Neural progenitor cell (in vitro differentiated cells): ENCODE measurements at regions not wholly inside any gene's neighbourhood (a gene's known extent, or its start where the extent isn't known, plus 50 kb on each side); places are given as distances from the start of the nearest gene placed in this dataset.

Experiments used
- DNase-seq: peaks from one replicate; pipeline ENCODE4 v3.0.0-alpha.2; 2016; ENCODE audit warnings: low spot score
- H2AFZ ChIP-seq: fragments of 200-600 bp; sonication (generic); replicated peaks from 2 replicates; pipeline ENCODE4 v1.6.1; 2016; ENCODE audit warnings: antibody characterized with exemption
- H3F3A ChIP-seq: fragments of 200-600 bp; sonication (generic); 2 replicates; pipeline ENCODE4 v1.6.1; 2016; ENCODE audit warnings: antibody characterized with exemption, low read depth
- H3K27ac ChIP-seq: fragments of 200-600 bp; sonication (generic); 2 replicates; pipeline ENCODE4 v1.5.1; 2016; ENCODE audit warnings: mild to moderate bottlenecking
- H3K27me3 ChIP-seq: fragments of 200-600 bp; sonication (generic); 2 replicates; pipeline ENCODE4 v1.6.1; 2016; ENCODE audit warnings: mild to moderate bottlenecking, moderate library complexity
- H3K36me3 ChIP-seq: fragments of 200-600 bp; sonication (generic); 2 replicates; pipeline ENCODE4 v1.5.1; 2016
- H3K4me1 ChIP-seq: fragments of 200-600 bp; sonication (generic); 2 replicates; pipeline ENCODE4 v1.6.1; 2016; ENCODE audit warnings: mixed run types
- H3K4me2 ChIP-seq: fragments of 200-600 bp; sonication (generic); 2 replicates; pipeline ENCODE4 v1.6.1; 2016
- H3K4me3 ChIP-seq: fragments of 200-600 bp; sonication (generic); 2 replicates; pipeline ENCODE4 v1.5.1; 2016
- H3K79me2 ChIP-seq: fragments of 200-600 bp; sonication (generic); 2 replicates; pipeline ENCODE4 v1.6.1; 2016; ENCODE audit warnings: low read depth
- H3K9ac ChIP-seq: fragments of 200-600 bp; sonication (generic); 2 replicates; pipeline ENCODE4 v1.6.1; 2016
- H3K9me3 ChIP-seq: fragments of 200-600 bp; sonication (generic); 2 replicates; pipeline ENCODE4 v1.5.1; 2016; ENCODE audit warnings: low read depth
- H4K20me1 ChIP-seq: fragments of 200-600 bp; sonication (generic); 2 replicates; pipeline ENCODE4 v1.6.1; 2016; ENCODE audit warnings: low read depth
- H3K27ac Mint-ChIP-seq: 3 replicates; pipeline ENCODE4 v1.8.0; 2021; ENCODE audit warnings: mixed read lengths
- H3K27me3 Mint-ChIP-seq: 2 replicates; pipeline ENCODE4 v1.8.0; 2022; ENCODE audit warnings: low read depth, mild to moderate bottlenecking, inconsistent platforms, moderate library complexity, mixed read lengths; ENCODE audit not compliant: insufficient read depth
- H3K36me3 Mint-ChIP-seq: 3 replicates; pipeline ENCODE4 v1.8.0; 2021; ENCODE audit warnings: mixed read lengths
- H3K4me1 Mint-ChIP-seq: 3 replicates; pipeline ENCODE4 v1.8.0; 2021; ENCODE audit warnings: mixed read lengths
- H3K4me3 Mint-ChIP-seq: 3 replicates; pipeline ENCODE4 v1.8.0; 2021; ENCODE audit warnings: mild to moderate bottlenecking, moderate library complexity, mixed read lengths
- H3K9me3 Mint-ChIP-seq: 3 replicates; pipeline ENCODE4 v1.8.0; 2020; ENCODE audit warnings: mixed read lengths
- CTCF ChIP-seq: fragments of 200-600 bp; sonication (generic); IDR thresholded peaks from 2 replicates; pipeline ENCODE4 v1.5.1; 2017; ENCODE audit warnings: antibody characterized with exemption, mild to moderate bottlenecking
- EZH2 ChIP-seq: fragments of 200-600 bp; sonication (generic); IDR thresholded peaks from 2 replicates; pipeline ENCODE4 v1.6.1; 2017; ENCODE audit warnings: antibody characterized with exemption, mild to moderate bottlenecking, moderate library complexity
- EZH2phosphoT487 ChIP-seq: fragments of 200-600 bp; sonication (generic); IDR thresholded peaks from 2 replicates; pipeline ENCODE4 v1.6.1; 2017; ENCODE audit warnings: antibody characterized with exemption

DNA sequence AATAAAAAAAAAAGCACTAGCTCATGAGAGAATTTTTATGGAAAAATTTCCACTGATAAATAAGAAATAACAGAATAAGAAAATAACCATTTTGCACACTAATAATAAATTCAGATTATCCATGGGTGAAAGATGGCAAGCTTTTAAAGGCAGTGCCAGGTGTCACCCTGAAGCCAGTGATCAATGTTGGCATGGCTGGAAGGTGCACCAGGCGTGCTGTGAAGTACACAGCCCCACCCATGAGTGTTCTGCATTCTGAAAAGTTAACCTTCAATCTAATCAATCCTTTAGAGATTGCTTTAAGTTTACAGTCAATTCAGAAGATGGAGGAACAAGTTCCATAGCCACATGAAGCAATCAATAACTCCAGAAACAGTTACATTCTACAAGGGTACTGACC, 284.4 kb downstream of the C6orf118 start:
- Mint-ChIP-seq H3K36me3 (no peaks in the 10 kb centered on the region), H3K4me1 (no peaks in the 10 kb centered on the region), H3K27ac (no peak overlapping the region), H3K9me3 (no peaks in the 10 kb centered on the region), H3K27me3 (no peaks in the 10 kb centered on the region), H3K4me3 (no peak overlapping the region)
- TF ChIP-seq EZH2phosphoT487 (no peak), EZH2 (no peak), CTCF (no peak)
- Histone ChIP-seq H3K9me3 (no peaks in the 10 kb centered on the region), H3K4me1 (no peaks in the 10 kb centered on the region), H3K4me2 (no peak overlapping the region), H3K36me3 (no peaks in the 10 kb centered on the region), H3K9ac (no peak overlapping the region), H3K27me3 (no peaks in the 10 kb centered on the region), H3F3A (no peaks in the 10 kb centered on the region), H2AFZ (no peak overlapping the region), H3K79me2 (no peaks in the 10 kb centered on the region), H3K27ac (no peak overlapping the region), H4K20me1 (no peaks in the 10 kb centered on the region), H3K4me3 (no peak overlapping the region)
- DNase-seq, result no peak

GRCh38 chr6:165019681-165020080, 289.7 kb downstream of the C6orf118 start:
- H3K27ac ChIP-seq, result no peak overlapping the region
- H3K4me2 ChIP-seq, result no peak overlapping the region
- Mint-ChIP-seq H3K27ac (no peak overlapping the region), H3K4me3 (no peak overlapping the region), H3K36me3 (no peaks in the 10 kb centered on the region), H3K9me3 (no peaks in the 10 kb centered on the region), H3K27me3 (no peaks in the 10 kb centered on the region), H3K4me1 (no peaks in the 10 kb centered on the region)
- H3K27me3 ChIP-seq, result no peaks in the 10 kb centered on the region
- H2AFZ ChIP-seq, result no peak overlapping the region
- H3K9ac ChIP-seq, result no peak overlapping the region
- no peaks in the 10 kb centered on the region for H4K20me1 ChIP-seq
- no peaks in the 10 kb centered on the region for H3K79me2 ChIP-seq
- H3K4me1 ChIP-seq, result no peaks in the 10 kb centered on the region
- no peak for DNase-seq
- no peaks in the 10 kb centered on the region for H3F3A ChIP-seq
- H3K4me3 ChIP-seq, result no peak overlapping the region
- H3K36me3 ChIP-seq, result no peaks in the 10 kb centered on the region
- TF ChIP-seq EZH2, result no peak
- no peak for TF ChIP-seq EZH2phosphoT487
- TF ChIP-seq CTCF, result no peak
- no peaks in the 10 kb centered on the region for H3K9me3 ChIP-seq

- no peaks in the 10 kb centered on the region for H3K36me3 Mint-ChIP-seq
- no peak overlapping the region for H3K27ac Mint-ChIP-seq
- Histone ChIP-seq H3K4me3 (no peak overlapping the region), H3K27me3 (no peaks in the 10 kb centered on the region), H3K4me1 (no peaks in the 10 kb centered on the region), H3K79me2 (no peaks in the 10 kb centered on the region), H3K27ac (no peak overlapping the region), H2AFZ (no peak overlapping the region), H3K9ac (no peak overlapping the region), H3K36me3 (no peaks in the 10 kb centered on the region), H3K4me2 (no peak overlapping the region), H4K20me1 (no peaks in the 10 kb centered on the region), H3F3A (no peaks in the 10 kb centered on the region), H3K9me3 (no peaks in the 10 kb centered on the region)
- H3K9me3 Mint-ChIP-seq, result no peaks in the 10 kb centered on the region
- no peak overlapping the region for H3K4me3 Mint-ChIP-seq
- DNase-seq, result no peak
- H3K27me3 Mint-ChIP-seq, result no peaks in the 10 kb centered on the region
- TF ChIP-seq CTCF (no peak), EZH2 (no peak), EZH2phosphoT487 (no peak)
- no peaks in the 10 kb centered on the region for H3K4me1 Mint-ChIP-seq
Observed at GRCh38 chr6:165015676-165016075, 293.7 kb downstream of the C6orf118 start.

- no peaks in the 10 kb centered on the region for H3F3A ChIP-seq
- no peaks in the 10 kb centered on the region for H3K4me1 ChIP-seq
- TF ChIP-seq EZH2phosphoT487 (no peak), EZH2 (no peak)
- H3K36me3 ChIP-seq, result no peaks in the 10 kb centered on the region
- Mint-ChIP-seq H3K4me1 (no peaks in the 10 kb centered on the region), H3K9me3 (no peaks in the 10 kb centered on the region), H3K36me3 (no peaks in the 10 kb centered on the region), H3K27me3 (no peaks in the 10 kb centered on the region), H3K4me3 (no peak overlapping the region), H3K27ac (no peak overlapping the region)
- no peak overlapping the region for H3K27ac ChIP-seq
- no peak overlapping the region for H3K4me3 ChIP-seq
- no peaks in the 10 kb centered on the region for H3K79me2 ChIP-seq
- no peaks in the 10 kb centered on the region for H4K20me1 ChIP-seq
- H3K4me2 ChIP-seq, result no peak overlapping the region
- no peaks in the 10 kb centered on the region for H3K9me3 ChIP-seq
- DNase-seq, result no peak
- no peak overlapping the region for H3K9ac ChIP-seq
- H2AFZ ChIP-seq, result no peak overlapping the region
- no peaks in the 10 kb centered on the region for H3K27me3 ChIP-seq
Observed at GRCh38 chr6:165013701-165014100, 295.7 kb downstream of the C6orf118 start.
